HTR-8/SVneo (cell line): ENCODE measurements at regions not wholly inside any gene's neighbourhood (a gene's known extent, or its start where the extent isn't known, plus 50 kb on each side); places are given as distances from the start of the nearest gene placed in this dataset.

Experiments
- DNase-seq: peaks from one replicate; pipeline ENCODE4 v3.0.0; 2011; ENCODE audit warnings: low spot score, mixed read lengths; ENCODE audit not compliant: insufficient read length
- FAIRE-seq: peaks from 2 replicates; lab custom pipeline; 2011; peaks lifted over from hg19 to GRCh38; lab: Jason Lieb, UNC

GRCh38 chr1:106978477-106979322 is 77.8 kb upstream of the PRMT6 start:
- no peak for FAIRE-seq
- no peak for DNase-seq

GRCh38 chr1:106979371-106979770 is 77.1 kb upstream of the PRMT6 start:
- DNase-seq (no peak), FAIRE-seq (no peak)

- FAIRE-seq = no peak
- DNase-seq = no peak
Observed at GRCh38 chr1:106980121-106980520, 76.4 kb upstream of the PRMT6 start.

GRCh38 chr1:106984801-106985200 is 71.7 kb upstream of the PRMT6 start:
- FAIRE-seq (no peak), DNase-seq (no peak)

DNA sequence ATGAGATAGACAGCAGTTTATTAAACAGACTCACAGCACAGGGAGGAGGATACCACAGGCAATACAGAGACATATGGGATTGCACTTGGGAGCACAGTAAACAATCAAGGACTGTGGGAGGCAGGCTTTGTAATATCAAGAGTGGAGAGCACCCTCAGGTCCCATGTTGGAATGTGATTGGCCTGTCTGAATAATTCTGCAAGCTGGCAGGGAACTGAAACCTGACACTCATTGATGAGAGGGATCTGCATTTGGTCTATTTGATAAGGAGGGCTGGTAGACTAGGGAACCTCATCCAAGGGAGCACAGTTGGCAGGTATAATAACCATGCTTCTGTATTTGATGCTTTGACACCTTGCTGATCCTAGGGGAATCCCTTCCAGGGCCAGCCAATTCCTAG is 69.9 kb upstream of the PRMT6 start:
- DNase-seq (no peak), FAIRE-seq (no peak)

- DNase-seq = no peak
- FAIRE-seq = no peak
Observed at GRCh38 chr1:106995970-106996369, 60.5 kb upstream of the PRMT6 start.

- FAIRE-seq = no peak
- no peak for DNase-seq
Observed at GRCh38 chr1:106998431-106999002, 58.0 kb upstream of the PRMT6 start.

DNA sequence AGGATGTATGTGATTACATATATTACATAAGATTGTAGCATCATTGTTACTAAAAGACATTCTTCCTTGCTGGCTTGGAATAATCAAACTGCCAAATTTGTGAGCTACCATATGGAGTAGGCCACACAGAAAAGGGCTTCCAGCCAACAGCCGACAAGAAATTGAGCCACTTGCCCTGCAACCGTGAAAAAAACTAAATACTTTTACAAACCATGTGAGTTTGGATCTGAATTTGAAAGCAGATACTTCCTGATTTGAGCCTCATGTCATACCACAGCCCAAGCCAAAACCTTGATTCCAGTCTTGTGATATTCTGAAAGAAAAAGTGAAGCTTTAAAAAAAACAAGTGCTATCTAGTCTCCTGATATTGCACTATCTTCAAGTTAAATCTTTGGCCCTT is 55.6 kb upstream of the PRMT6 start:
- DNase-seq = no peak
- no peak for FAIRE-seq

DNA sequence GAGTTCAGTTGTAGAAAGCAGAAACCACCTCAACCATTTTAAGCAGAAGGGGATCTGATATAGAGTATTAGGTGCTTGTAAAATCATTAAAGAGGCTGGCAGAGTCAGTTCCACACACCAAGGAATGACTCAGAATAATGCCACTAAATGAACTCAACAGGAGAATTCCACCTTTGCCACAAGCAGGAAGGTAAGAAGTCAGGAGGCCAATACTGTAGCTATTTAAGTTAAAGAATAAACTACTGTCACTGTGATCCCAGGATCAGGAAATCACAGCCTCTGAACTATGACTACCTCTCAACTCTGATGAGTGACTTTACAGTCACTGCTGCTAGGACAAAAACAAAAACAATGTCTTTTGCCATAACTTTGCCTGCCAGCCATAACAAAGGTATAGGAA is 52.5 kb upstream of the PRMT6 start:
- no peak for DNase-seq
- FAIRE-seq = no peak

DNA sequence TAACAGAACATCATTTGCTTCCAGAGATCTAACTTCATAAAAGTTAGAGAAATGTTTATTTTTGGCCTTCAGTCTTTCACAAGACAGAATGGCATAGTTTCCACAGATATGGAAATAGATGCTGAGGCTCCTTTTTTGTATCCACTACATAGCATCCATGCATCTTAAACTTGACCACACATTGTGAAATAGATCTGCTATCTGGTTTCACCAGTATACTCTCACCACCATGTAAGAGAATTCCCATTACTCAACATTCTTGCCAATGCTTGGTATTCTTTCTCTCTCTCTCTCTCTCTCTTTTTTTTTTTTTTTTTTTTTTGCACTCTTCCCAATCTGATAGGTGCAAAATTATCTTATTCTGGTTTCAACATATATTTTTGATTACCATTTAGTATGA is 52.1 kb upstream of the PRMT6 start:
- DNase-seq = no peak
- FAIRE-seq = no peak
